Progenitor cell of endocrine pancreas (in vitro differentiated cells): ENCODE measurements at regions not wholly inside any gene's neighbourhood (a gene's known extent, or its start where the extent isn't known, plus 50 kb on each side); places are given as distances from the start of the nearest gene placed in this dataset.
"Not testable (repeated sequence)": the region's sequence is repeated elsewhere in the genome, so short reads cannot be mapped to it uniquely, and the experiment has no call there.

Experiments
- DNase-seq: peaks from one replicate; pipeline ENCODE4 v3.0.0; 2021; ENCODE audit warnings: low spot score; ENCODE audit not compliant: unreplicated experiment
- H3K27ac Mint-ChIP-seq: 2 replicates; pipeline ENCODE4 v1.8.0; 2021; ENCODE audit warnings: mild to moderate bottlenecking, moderate library complexity, mixed read lengths
- H3K27me3 Mint-ChIP-seq: 2 replicates; pipeline ENCODE4 v1.8.0; 2021; ENCODE audit warnings: mixed read lengths
- H3K36me3 Mint-ChIP-seq: 2 replicates; pipeline ENCODE4 v1.8.0; 2022; ENCODE audit warnings: mixed read lengths; ENCODE audit not compliant: insufficient read depth
- H3K4me1 Mint-ChIP-seq: 2 replicates; pipeline ENCODE4 v1.8.0; 2021; ENCODE audit warnings: low read depth, mixed read lengths
- H3K4me3 Mint-ChIP-seq: 2 replicates; pipeline ENCODE4 v1.8.0; 2021; ENCODE audit warnings: low read depth, mild to moderate bottlenecking, moderate library complexity, mixed read lengths
- H3K9me3 Mint-ChIP-seq: 2 replicates; pipeline ENCODE4 v1.8.0; 2021; ENCODE audit warnings: low read depth, mixed read lengths
- CTCF ChIP-seq: fragments of 200-600 bp; sonication (generic); IDR thresholded peaks from one replicate; pipeline ENCODE4 v1.5.0; 2021; ENCODE audit warnings: antibody characterized with exemption, mild to moderate bottlenecking; ENCODE audit not compliant: unreplicated experiment

DNA sequence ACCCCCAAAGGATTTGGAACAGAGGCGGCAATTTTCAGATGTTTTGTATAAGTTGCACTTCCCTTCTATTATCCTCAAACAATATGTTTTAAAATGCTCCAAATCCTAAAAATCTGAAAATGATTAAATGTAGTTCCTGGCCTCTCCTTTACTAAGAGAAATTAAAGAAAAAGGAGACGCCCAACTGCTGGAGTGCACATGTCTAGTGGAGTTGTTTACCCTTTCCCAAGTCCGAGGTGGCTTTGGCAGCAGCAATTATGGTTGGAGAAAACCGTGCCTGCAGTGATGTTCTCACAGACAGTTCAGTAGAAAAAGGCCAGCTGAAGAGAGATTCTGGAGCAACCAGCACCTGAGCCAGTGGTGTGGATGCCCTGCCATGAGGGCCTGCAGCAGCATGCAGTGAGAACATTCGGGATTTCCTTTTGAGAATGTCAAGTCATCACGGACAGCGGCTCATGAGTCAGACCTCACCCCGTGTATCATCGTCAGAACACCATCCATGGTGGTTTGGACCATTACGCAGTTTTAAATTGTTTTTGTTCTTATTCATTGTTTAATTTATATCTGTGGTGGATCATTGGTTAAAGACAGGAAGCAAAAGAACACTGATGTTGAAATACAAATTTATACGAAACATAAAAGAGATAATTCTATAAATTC, 179.0 kb upstream of the KRR1 start:
- no peak for TF ChIP-seq CTCF
- H3K9me3 Mint-ChIP-seq = peaks cover 4% of the 10 kb centered on the region
- H3K4me3 Mint-ChIP-seq = no peak overlapping the region
- no peaks in the 10 kb centered on the region for H3K27me3 Mint-ChIP-seq
- no peak overlapping the region for H3K27ac Mint-ChIP-seq
- H3K36me3 Mint-ChIP-seq = no peaks in the 10 kb centered on the region
- DNase-seq = no peak
- no peaks in the 10 kb centered on the region for H3K4me1 Mint-ChIP-seq

DNA sequence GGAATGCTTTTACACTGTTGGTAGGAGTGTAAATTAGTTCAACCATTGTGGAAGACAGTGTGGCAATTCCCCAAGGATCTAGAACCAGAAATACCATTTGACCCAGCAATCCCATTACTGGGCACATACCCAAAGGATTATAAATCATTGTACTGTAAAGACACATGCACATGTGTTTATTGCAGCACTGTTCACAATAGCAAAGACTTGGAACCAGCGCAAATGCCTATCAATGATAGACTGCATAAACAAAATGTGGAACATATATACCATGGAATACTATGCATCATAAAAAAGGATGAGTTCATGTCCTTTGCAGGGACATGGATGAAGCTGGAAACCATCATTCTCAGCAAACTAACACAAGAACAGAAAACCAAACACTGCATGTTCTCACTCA, 174.8 kb upstream of the KRR1 start:
- H3K27me3 Mint-ChIP-seq, H3K36me3 Mint-ChIP-seq, H3K9me3 Mint-ChIP-seq, DNase-seq, H3K27ac Mint-ChIP-seq, H3K4me3 Mint-ChIP-seq, H3K4me1 Mint-ChIP-seq: not testable (repeated sequence)

DNA sequence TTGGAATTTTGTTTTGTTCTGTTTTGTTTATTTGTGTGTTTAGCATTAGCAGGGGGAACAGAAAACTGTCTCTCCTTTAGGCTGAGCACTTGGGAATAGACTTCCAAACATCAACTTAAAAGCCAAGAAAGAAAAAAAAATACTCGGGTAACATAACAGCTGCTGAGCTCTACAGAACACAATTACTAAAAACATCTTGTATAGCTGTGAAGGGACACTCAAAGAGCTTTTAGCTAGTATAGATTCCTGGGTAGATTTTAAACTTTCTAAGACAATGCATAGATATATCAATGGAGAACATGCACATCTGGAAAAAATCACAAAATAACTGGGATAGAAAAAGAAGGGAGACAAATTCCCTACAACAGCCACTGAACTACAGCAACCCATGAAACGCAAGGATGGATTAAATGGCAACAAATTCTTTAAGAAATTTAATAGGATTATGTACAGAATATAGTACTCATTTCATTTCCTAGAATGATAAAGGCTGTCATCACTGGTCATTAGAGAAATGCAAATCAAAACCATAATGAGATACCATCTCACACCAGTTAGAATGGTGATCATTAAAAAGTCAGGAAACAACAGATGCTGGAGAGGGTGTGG, 174.3 kb upstream of the KRR1 start:
- no peak for TF ChIP-seq CTCF
- peaks cover 2% of the 10 kb centered on the region for H3K36me3 Mint-ChIP-seq
- H3K9me3 Mint-ChIP-seq = peaks cover 11% of the 10 kb centered on the region

DNA sequence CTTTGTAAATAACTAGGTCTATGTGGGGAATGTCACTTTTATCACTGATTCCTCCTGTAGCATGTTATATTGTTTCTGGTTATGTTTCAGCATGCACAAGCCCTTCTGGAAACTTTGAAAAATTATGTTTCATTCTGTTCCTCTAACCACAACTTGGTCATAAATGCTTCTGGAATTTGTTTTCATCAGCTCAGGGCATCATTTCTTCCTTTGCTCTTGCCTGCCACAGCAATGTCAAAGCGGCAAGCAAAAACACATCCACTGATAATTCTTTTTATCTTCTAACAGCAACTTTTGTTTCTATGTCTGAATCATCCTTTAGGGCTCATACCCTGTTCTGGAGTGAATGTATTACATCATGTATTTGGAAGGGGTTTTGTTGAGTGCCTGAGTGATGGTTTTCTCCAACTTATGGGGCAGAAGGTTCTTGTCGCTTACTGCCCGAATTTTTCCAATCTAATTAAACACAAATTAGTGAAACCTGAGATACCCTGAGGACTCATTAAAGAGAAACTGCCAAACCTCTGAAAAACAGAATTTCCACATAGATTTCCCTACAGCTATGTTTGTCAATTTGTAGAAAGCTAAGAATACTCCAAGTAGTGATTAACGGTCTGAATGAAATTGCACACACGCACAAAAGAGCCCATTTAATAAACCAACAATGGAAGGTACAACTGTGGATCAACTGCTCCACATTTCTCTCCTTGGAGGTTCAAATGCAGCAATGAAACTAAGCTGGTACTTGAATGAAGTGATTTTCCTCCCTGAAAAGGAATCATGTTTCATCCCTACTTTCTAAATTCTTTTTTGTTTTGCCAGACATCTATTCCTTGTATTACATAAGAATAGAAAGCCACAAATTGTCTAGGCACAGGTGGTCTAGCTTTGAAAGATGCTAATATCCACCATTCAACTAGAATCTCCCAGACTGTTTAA, 173.5 kb upstream of the KRR1 start:
- H3K36me3 Mint-ChIP-seq = peaks cover 2% of the 10 kb centered on the region
- H3K9me3 Mint-ChIP-seq = peaks cover 12% of the 10 kb centered on the region
- DNase-seq = no peak
- no peak overlapping the region for H3K4me3 Mint-ChIP-seq
- no peaks in the 10 kb centered on the region for H3K4me1 Mint-ChIP-seq
- H3K27ac Mint-ChIP-seq = no peak overlapping the region
- no peaks in the 10 kb centered on the region for H3K27me3 Mint-ChIP-seq
- TF ChIP-seq CTCF = no peak

More for the DNA sequence above, 174.3 kb upstream of the KRR1 start:
- no peaks in the 10 kb centered on the region for H3K27me3 Mint-ChIP-seq
- no peak overlapping the region for H3K4me3 Mint-ChIP-seq
- H3K4me1 Mint-ChIP-seq = no peaks in the 10 kb centered on the region
- DNase-seq = no peak
- H3K27ac Mint-ChIP-seq = no peak overlapping the region

DNA sequence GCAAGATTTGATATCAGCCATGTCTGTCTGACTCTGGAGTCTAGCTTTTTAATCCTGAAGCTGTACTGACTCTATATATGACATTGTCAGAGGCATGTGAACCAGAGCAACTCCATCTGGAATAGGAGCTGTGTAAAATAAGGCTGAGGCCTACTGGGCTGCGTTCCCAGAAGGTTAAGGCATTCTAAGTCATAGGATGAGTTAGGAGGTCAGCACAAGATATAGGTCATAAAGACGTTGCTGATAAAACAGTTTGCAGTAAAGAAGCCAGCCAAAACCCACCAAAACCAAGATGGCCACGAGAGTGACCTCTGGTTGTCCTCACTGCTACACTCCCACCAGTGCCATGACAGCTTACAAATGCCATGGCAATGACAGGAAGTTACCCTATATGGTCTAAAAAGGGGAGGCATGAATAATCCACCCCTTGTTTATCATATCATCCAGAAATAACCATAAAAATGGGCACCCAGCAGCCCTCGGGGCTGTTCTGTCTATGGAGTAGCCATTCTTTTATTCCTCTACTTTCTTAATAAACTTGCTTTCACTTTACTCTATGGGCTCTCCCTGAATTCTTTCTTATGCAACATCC, 172.7 kb upstream of the KRR1 start:
- H3K9me3 Mint-ChIP-seq = peaks cover 14% of the 10 kb centered on the region
- H3K27ac Mint-ChIP-seq = not testable (repeated sequence)

GRCh38 chr12:75683220-75683619, 171.8 kb upstream of the KRR1 start:
- no peaks in the 10 kb centered on the region for H3K27me3 Mint-ChIP-seq
- H3K4me3 Mint-ChIP-seq = no peak overlapping the region
- H3K27ac Mint-ChIP-seq = no peak overlapping the region
- H3K4me1 Mint-ChIP-seq = no peaks in the 10 kb centered on the region
- no peak for TF ChIP-seq CTCF
- peaks cover 14% of the 10 kb centered on the region for H3K9me3 Mint-ChIP-seq
- peaks cover 2% of the 10 kb centered on the region for H3K36me3 Mint-ChIP-seq
- DNase-seq = no peak

More for the DNA sequence above, 172.7 kb upstream of the KRR1 start:
- H3K4me3 Mint-ChIP-seq, H3K27me3 Mint-ChIP-seq, H3K36me3 Mint-ChIP-seq, DNase-seq, H3K4me1 Mint-ChIP-seq: not testable (repeated sequence)
